HK-2 (cell line): ENCODE measurements at regions not wholly inside any gene's neighbourhood (a gene's known extent, or its start where the extent isn't known, plus 50 kb on each side); places are given as distances from the start of the nearest gene placed in this dataset.

Experiments used
- DNase-seq: peaks from one replicate; pipeline ENCODE4 v3.0.0-alpha.2; 2018; ENCODE audit not compliant: unreplicated experiment

GRCh38 chr3:87175732-87176131, 51.4 kb upstream of the CHMP2B start:
- DNase-seq = no peak

- DNase-seq = no peak
Measured at GRCh38 chr3:87173776-87174175, 53.3 kb upstream of the CHMP2B start.

- no peak for DNase-seq
Measured at GRCh38 chr3:87173071-87173470, 54.0 kb upstream of the CHMP2B start.

- DNase-seq = no peak
Measured at GRCh38 chr3:87167628-87168456, 59.3 kb upstream of the CHMP2B start.

GRCh38 chr3:87164245-87164644, 62.9 kb upstream of the CHMP2B start:
- DNase-seq = no peak

- DNase-seq = no peak
Measured at GRCh38 chr3:87161851-87162250, 65.3 kb upstream of the CHMP2B start.

GRCh38 chr3:87161417-87161816, 65.7 kb upstream of the CHMP2B start:
- no peak for DNase-seq

GRCh38 chr3:87161013-87161412, 66.1 kb upstream of the CHMP2B start:
- no peak for DNase-seq

GRCh38 chr3:87158823-87159222, 68.3 kb upstream of the CHMP2B start:
- DNase-seq = no peak

- DNase-seq = no peak
Measured at GRCh38 chr3:87148020-87148419, 79.1 kb upstream of the CHMP2B start.

GRCh38 chr3:87147562-87147961, 79.5 kb upstream of the CHMP2B start:
- DNase-seq = no peak

GRCh38 chr3:87145553-87145952, 81.6 kb upstream of the CHMP2B start:
- DNase-seq = peak; percentile 12

GRCh38 chr3:87136066-87136596, 91.0 kb upstream of the CHMP2B start:
- DNase-seq = no peak

- DNase-seq = no peak
Measured at GRCh38 chr3:87135412-87135811, 91.7 kb upstream of the CHMP2B start.

GRCh38 chr3:87132801-87133200, 94.3 kb upstream of the CHMP2B start:
- DNase-seq = no peak

- DNase-seq = no peak
Measured at GRCh38 chr3:87128006-87128405, 99.1 kb upstream of the CHMP2B start.

- no peak for DNase-seq
Measured at GRCh38 chr3:87127281-87127680, 99.8 kb upstream of the CHMP2B start.

GRCh38 chr3:87126321-87126720, 100.8 kb upstream of the CHMP2B start:
- DNase-seq = no peak

GRCh38 chr3:87125116-87125515, 102.0 kb upstream of the CHMP2B start:
- no peak for DNase-seq

- DNase-seq = no peak
Measured at GRCh38 chr3:87122766-87123165, 104.3 kb upstream of the CHMP2B start.

- no peak for DNase-seq
Measured at GRCh38 chr3:87121856-87122255, 105.3 kb upstream of the CHMP2B start.

- DNase-seq = no peak
Measured at GRCh38 chr3:87120881-87121280, 106.2 kb upstream of the CHMP2B start.

- DNase-seq = no peak
Measured at GRCh38 chr3:87120236-87120635, 106.9 kb upstream of the CHMP2B start.

GRCh38 chr3:87109465-87109864, 117.6 kb upstream of the CHMP2B start:
- no peak for DNase-seq
